OCI-LY7 (cell line): ENCODE measurements at regions not wholly inside any gene's neighbourhood (a gene's known extent, or its start where the extent isn't known, plus 50 kb on each side); places are given as distances from the start of the nearest gene placed in this dataset.

ENCODE experiments used
- EZH2phosphoT487 ChIP-seq: fragments of 200-600 bp; sonication (generic); IDR thresholded peaks from 2 replicates; pipeline ENCODE4 v1.6.1; 2018; ENCODE audit warnings: low read depth, borderline replicate concordance, mild to moderate bottlenecking, mixed run types, antibody characterized with exemption, low read length, moderate library complexity, mixed read lengths
- TF ChIP-seq, protein P1 (sequence below): fragments of 200-600 bp; sonication (generic); conservative IDR thresholded peaks from 2 replicates; pipeline ENCODE4 v1.5.1; 2014; ENCODE audit warnings: mild to moderate bottlenecking, antibody characterized with exemption, low read length, moderate library complexity, mixed read lengths

DNA sequence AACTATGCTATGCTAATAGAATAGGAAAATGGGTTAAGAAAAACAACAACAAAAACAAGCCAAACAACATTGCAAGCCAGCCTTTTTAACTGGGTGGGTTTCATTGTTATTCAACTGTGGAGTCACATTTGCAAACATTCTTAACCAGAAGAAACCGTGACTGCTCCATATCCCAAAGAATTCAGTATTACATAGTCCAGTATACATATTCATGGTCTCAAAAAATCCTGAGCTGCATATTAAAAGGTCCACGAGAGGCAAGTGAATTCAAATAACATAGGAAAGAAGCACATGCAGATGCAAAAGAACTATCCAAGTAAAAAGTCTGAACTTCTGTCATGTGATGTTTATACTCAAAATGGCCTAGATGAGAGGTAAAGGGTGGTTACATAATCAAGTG is 179.1 kb upstream of the ETAA1 start:
- TF ChIP-seq, protein P1, sequence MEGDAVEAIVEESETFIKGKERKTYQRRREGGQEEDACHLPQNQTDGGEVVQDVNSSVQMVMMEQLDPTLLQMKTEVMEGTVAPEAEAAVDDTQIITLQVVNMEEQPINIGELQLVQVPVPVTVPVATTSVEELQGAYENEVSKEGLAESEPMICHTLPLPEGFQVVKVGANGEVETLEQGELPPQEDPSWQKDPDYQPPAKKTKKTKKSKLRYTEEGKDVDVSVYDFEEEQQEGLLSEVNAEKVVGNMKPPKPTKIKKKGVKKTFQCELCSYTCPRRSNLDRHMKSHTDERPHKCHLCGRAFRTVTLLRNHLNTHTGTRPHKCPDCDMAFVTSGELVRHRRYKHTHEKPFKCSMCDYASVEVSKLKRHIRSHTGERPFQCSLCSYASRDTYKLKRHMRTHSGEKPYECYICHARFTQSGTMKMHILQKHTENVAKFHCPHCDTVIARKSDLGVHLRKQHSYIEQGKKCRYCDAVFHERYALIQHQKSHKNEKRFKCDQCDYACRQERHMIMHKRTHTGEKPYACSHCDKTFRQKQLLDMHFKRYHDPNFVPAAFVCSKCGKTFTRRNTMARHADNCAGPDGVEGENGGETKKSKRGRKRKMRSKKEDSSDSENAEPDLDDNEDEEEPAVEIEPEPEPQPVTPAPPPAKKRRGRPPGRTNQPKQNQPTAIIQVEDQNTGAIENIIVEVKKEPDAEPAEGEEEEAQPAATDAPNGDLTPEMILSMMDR: no peak
- no peak for TF ChIP-seq EZH2phosphoT487
